CD8-positive, alpha-beta memory T cell (primary cell): ENCODE measurements at regions not wholly inside any gene's neighbourhood (a gene's known extent, or its start where the extent isn't known, plus 50 kb on each side); places are given as distances from the start of the nearest gene placed in this dataset.

ENCODE experiments used
- CTCF ChIA-PET: fragments of 350-600 bp; sonication (Branson Sonifier 250); formaldehyde crosslinking; loops from one replicate; lab custom pipeline; 2021; ENCODE audit warnings: antibody characterized with exemption; lab: Charles Lee
- POLR2A ChIA-PET: fragments of 350-600 bp; sonication (Branson Sonifier 250); formaldehyde crosslinking; loops from one replicate; lab custom pipeline; 2021; ENCODE audit warnings: antibody characterized with exemption; lab: Charles Lee
- DNase-seq, 5 donors: peaks; one replicate each; pipeline versions ENCODE4 v3.0.0 to v3.0.0-alpha.2; 2020 to 2022; ENCODE audit warnings: mixed read lengths in 1 of 5
- H3K27ac ChIP-seq: one replicate; pipeline ENCODE4 v1.7.0; 2013; ENCODE audit warnings: low read depth, mild to moderate bottlenecking, low read length, moderate library complexity
- H3K27me3 ChIP-seq: 2 replicates; pipeline ENCODE4 v1.7.0; 2013; ENCODE audit warnings: low read length, mild to moderate bottlenecking; ENCODE audit not compliant: insufficient read depth, poor library complexity, severe bottlenecking
- H3K36me3 ChIP-seq: 2 replicates; pipeline ENCODE4 v1.7.0; 2013; ENCODE audit warnings: mild to moderate bottlenecking, low read length, moderate library complexity; ENCODE audit not compliant: insufficient read depth
- H3K4me1 ChIP-seq: 2 replicates; pipeline ENCODE4 v1.7.0; 2013; ENCODE audit warnings: mild to moderate bottlenecking, low read length, moderate library complexity; ENCODE audit not compliant: insufficient read depth
- H3K4me3 ChIP-seq: 2 replicates; pipeline ENCODE4 v1.7.0; 2013; ENCODE audit warnings: mild to moderate bottlenecking, low read length
- H3K9me3 ChIP-seq: 2 replicates; pipeline ENCODE4 v1.7.0; 2013; ENCODE audit warnings: mild to moderate bottlenecking, low read length
- H3K27ac Mint-ChIP-seq, 8 donors: one replicate each; pipeline ENCODE4 v1.8.0; 2020 to 2021; ENCODE audit warnings: mixed read lengths in 8 of 8, mild to moderate bottlenecking in 6 of 8, inconsistent platforms in 3 of 8, moderate library complexity in 3 of 8
- H3K27me3 Mint-ChIP-seq, 2 donors: one replicate each; pipeline ENCODE4 v1.8.0; 2020 to 2021; ENCODE audit warnings: mixed read lengths in 2 of 2, mild to moderate bottlenecking in 1 of 2, moderate library complexity in 1 of 2
- H3K36me3 Mint-ChIP-seq, 3 donors: one replicate each; pipeline ENCODE4 v1.8.0; 2020 to 2021; ENCODE audit warnings: mixed read lengths in 3 of 3, inconsistent platforms in 1 of 3, mild to moderate bottlenecking in 1 of 3
- H3K4me1 Mint-ChIP-seq, 3 donors: one replicate each; pipeline ENCODE4 v1.8.0; 2020 to 2021; ENCODE audit warnings: mixed read lengths in 3 of 3, inconsistent platforms in 1 of 3, mild to moderate bottlenecking in 1 of 3
- H3K4me3 Mint-ChIP-seq, 7 donors: one replicate each; pipeline ENCODE4 v1.8.0; 2020 to 2021; ENCODE audit warnings: mixed read lengths in 7 of 7, mild to moderate bottlenecking in 6 of 7, moderate library complexity in 4 of 7, inconsistent platforms in 2 of 7
- H3K9me3 Mint-ChIP-seq, 5 donors: one replicate each; pipeline ENCODE4 v1.8.0; 2020 to 2022; ENCODE audit warnings: mixed read lengths in 5 of 5, mild to moderate bottlenecking in 3 of 5, moderate library complexity in 2 of 5, inconsistent platforms in 1 of 5

DNA sequence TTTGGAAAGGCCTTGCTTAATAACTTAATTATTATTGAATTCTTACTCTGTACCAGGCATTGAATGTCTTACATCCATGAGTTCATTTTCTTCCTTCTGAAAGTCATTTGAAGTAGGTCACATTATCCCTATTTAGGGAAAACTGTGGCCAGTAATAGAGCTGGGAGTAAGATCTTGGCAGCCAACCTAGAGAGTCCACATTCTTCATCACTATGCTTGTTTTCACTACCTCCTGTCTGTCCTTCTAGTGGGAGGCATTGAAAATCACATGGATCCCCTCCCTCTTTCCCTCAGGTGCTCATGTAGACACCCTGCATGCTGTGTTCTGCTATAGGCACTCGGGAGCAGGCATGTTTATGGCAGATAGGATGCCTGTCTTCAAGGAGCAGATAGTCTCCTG lies 154.9 kb downstream of the EBLN2 start:
- Histone ChIP-seq H3K27ac (no peak overlapping the region), H3K27me3 (no peaks in the 10 kb centered on the region), H3K4me1 (no peaks in the 10 kb centered on the region), H3K36me3 (no peaks in the 10 kb centered on the region), H3K9me3 (no peaks in the 10 kb centered on the region), H3K4me3 (no peak overlapping the region)
- ChIA-PET POLR2A (no interaction called here), CTCF (no interaction called here)
- peaks cover 0 to 5% (median 0%) of the 10 kb centered on the region in 5 donors for H3K9me3 Mint-ChIP-seq
- DNase-seq, result no peak
- H3K27ac Mint-ChIP-seq, result no peak overlapping the region
- H3K4me3 Mint-ChIP-seq, result no peak overlapping the region
- H3K27me3 Mint-ChIP-seq, result peaks cover under 1 to 3% of the 10 kb centered on the region in 2 donors
- no peaks in the 10 kb centered on the region for H3K4me1 Mint-ChIP-seq
- no peaks in the 10 kb centered on the region for H3K36me3 Mint-ChIP-seq

GRCh38 chr3:73222126-73222525 lies 160.7 kb downstream of the EBLN2 start:
- no peaks in the 10 kb centered on the region for H3K36me3 ChIP-seq
- DNase-seq, result no peak
- ChIA-PET CTCF (no interaction called here), POLR2A (no interaction called here)
- H3K4me1 ChIP-seq, result no peaks in the 10 kb centered on the region
- no peak overlapping the region for H3K4me3 Mint-ChIP-seq
- H3K27me3 Mint-ChIP-seq, result peaks cover 1 to 4% of the 10 kb centered on the region in 2 donors
- no peak overlapping the region for H3K27ac Mint-ChIP-seq
- H3K4me3 ChIP-seq, result no peak overlapping the region
- no peaks in the 10 kb centered on the region for H3K36me3 Mint-ChIP-seq
- H3K9me3 ChIP-seq, result no peaks in the 10 kb centered on the region
- peaks cover 0 to 5% (median 0%) of the 10 kb centered on the region in 5 donors for H3K9me3 Mint-ChIP-seq
- no peaks in the 10 kb centered on the region for H3K4me1 Mint-ChIP-seq
- no peaks in the 10 kb centered on the region for H3K27me3 ChIP-seq
- no peak overlapping the region for H3K27ac ChIP-seq

- Histone ChIP-seq H3K27me3 (no peaks in the 10 kb centered on the region), H3K36me3 (no peaks in the 10 kb centered on the region), H3K9me3 (no peaks in the 10 kb centered on the region), H3K4me3 (no peak overlapping the region), H3K4me1 (no peaks in the 10 kb centered on the region), H3K27ac (no peak overlapping the region)
- H3K27ac Mint-ChIP-seq, result peak overlapping the region in 1 of 8 donors; percentile 38
- DNase-seq, result no peak
- POLR2A ChIA-PET, result no interaction called here
- peaks cover 1 to 4% of the 10 kb centered on the region in 2 donors for H3K27me3 Mint-ChIP-seq
- H3K4me1 Mint-ChIP-seq, result no peaks in the 10 kb centered on the region
- no peaks in the 10 kb centered on the region for H3K36me3 Mint-ChIP-seq
- no peak overlapping the region for H3K4me3 Mint-ChIP-seq
- CTCF ChIA-PET, result no interaction called here
- peaks cover 0 to under 1% (median 0%) of the 10 kb centered on the region in 5 donors for H3K9me3 Mint-ChIP-seq
These were observed 163.8 kb downstream of the EBLN2 start for GRCh38 chr3:73225146-73225855.

- Histone ChIP-seq H3K27me3 (no peaks in the 10 kb centered on the region), H3K4me3 (no peak overlapping the region), H3K27ac (no peak overlapping the region), H3K36me3 (no peaks in the 10 kb centered on the region), H3K4me1 (no peaks in the 10 kb centered on the region), H3K9me3 (no peaks in the 10 kb centered on the region)
- ChIA-PET POLR2A (no interaction called here), CTCF (no interaction called here)
- DNase-seq, result no peak
- peaks cover 1 to 4% of the 10 kb centered on the region in 2 donors for H3K27me3 Mint-ChIP-seq
- no peaks in the 10 kb centered on the region for H3K36me3 Mint-ChIP-seq
- no peak overlapping the region for H3K27ac Mint-ChIP-seq
- no peak overlapping the region for H3K4me3 Mint-ChIP-seq
- H3K4me1 Mint-ChIP-seq, result no peaks in the 10 kb centered on the region
- H3K9me3 Mint-ChIP-seq, result no peaks in the 10 kb centered on the region
These were observed 164.5 kb downstream of the EBLN2 start for GRCh38 chr3:73225991-73226390.

- POLR2A ChIA-PET, result no interaction called here
These were observed 166.5 kb downstream of the EBLN2 start for GRCh38 chr3:73228000-73228399.

GRCh38 chr3:73228437-73228836 lies 167.0 kb downstream of the EBLN2 start:
- no peaks in the 10 kb centered on the region for H3K9me3 ChIP-seq
- no peak overlapping the region for H3K27ac ChIP-seq
- Mint-ChIP-seq H3K4me3 (no peak overlapping the region), H3K4me1 (no peaks in the 10 kb centered on the region), H3K36me3 (no peaks in the 10 kb centered on the region), H3K27me3 (no peaks in the 10 kb centered on the region), H3K27ac (no peak overlapping the region), H3K9me3 (no peaks in the 10 kb centered on the region)
- H3K36me3 ChIP-seq, result no peaks in the 10 kb centered on the region
- no peaks in the 10 kb centered on the region for H3K27me3 ChIP-seq
- no peak for DNase-seq
- no peak overlapping the region for H3K4me3 ChIP-seq
- no peaks in the 10 kb centered on the region for H3K4me1 ChIP-seq
- POLR2A ChIA-PET, result no interaction called here
- CTCF ChIA-PET, result no interaction called here

More at GRCh38 chr3:73228000-73228399, 166.5 kb downstream of the EBLN2 start:
- Mint-ChIP-seq H3K4me3 (no peak overlapping the region), H3K27ac (no peak overlapping the region), H3K27me3 (peaks cover 0 to 1% of the 10 kb centered on the region in 2 donors), H3K9me3 (no peaks in the 10 kb centered on the region), H3K36me3 (no peaks in the 10 kb centered on the region), H3K4me1 (no peaks in the 10 kb centered on the region)
- H3K36me3 ChIP-seq, result no peaks in the 10 kb centered on the region
- H3K27ac ChIP-seq, result no peak overlapping the region
- H3K9me3 ChIP-seq, result no peaks in the 10 kb centered on the region
- no peak for DNase-seq
- H3K4me3 ChIP-seq, result no peak overlapping the region
- no peaks in the 10 kb centered on the region for H3K27me3 ChIP-seq
- CTCF ChIA-PET, result no interaction called here
- H3K4me1 ChIP-seq, result no peaks in the 10 kb centered on the region

DNA sequence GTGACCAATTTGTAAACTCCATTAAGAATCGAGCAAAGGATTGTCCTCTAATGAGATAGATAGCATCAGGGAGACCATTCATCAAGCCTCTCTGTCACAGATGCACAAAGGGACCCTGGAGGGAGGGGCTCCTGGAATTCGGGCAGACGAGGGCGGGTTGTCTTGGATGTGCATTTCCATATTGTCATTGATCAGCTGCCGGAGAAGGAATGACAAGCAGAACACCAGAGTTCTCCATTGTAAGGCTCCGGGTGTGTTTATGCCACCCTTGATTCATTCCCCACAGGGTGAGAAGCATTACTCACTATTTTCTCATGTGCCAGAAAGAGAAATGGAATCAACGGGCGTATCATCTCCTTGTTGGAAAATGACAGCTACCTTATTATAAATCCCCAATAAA lies 167.5 kb downstream of the EBLN2 start:
- Histone ChIP-seq H3K27ac (no peak overlapping the region), H3K27me3 (no peaks in the 10 kb centered on the region), H3K9me3 (no peaks in the 10 kb centered on the region), H3K4me3 (no peak overlapping the region), H3K36me3 (no peaks in the 10 kb centered on the region), H3K4me1 (no peaks in the 10 kb centered on the region)
- ChIA-PET POLR2A (no interaction called here), CTCF (no interaction called here)
- Mint-ChIP-seq H3K4me3 (no peak overlapping the region), H3K27ac (no peak overlapping the region), H3K36me3 (no peaks in the 10 kb centered on the region), H3K9me3 (no peaks in the 10 kb centered on the region), H3K4me1 (no peaks in the 10 kb centered on the region), H3K27me3 (no peaks in the 10 kb centered on the region)
- DNase-seq, result no peak

DNA sequence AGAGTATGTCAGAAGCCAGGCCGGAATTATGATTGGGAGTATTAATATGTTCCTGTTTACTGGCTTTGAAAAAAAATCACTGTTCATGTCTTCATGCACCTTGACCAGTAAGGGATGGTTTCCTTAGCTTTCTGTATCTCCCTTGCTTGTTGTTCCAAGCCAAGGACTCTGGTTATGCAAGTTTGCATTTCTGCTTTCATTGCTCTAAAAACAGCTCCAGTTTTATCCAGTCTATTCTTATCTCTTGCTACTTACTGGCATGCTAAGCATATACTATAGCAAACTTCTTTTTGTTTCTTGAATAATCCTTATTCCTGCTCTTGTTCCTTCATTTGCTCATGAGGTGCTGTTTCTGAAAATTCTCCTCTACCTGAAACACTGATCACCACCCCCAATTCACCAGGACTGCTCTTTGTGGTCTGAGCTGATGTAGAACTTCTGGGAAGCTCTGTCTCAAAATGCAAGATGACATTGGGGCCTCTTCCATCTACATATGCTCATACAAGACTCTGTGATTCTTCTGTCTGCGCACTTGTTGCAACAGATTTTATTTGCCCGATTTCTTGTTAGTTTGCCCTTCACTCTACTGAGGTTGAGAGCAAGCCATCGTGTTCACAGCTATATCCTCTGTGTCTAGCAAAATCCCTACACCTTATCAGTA lies 173.0 kb downstream of the EBLN2 start:
- Mint-ChIP-seq H3K9me3 (peaks cover 0 to 2% (median 0%) of the 10 kb centered on the region in 5 donors), H3K36me3 (no peaks in the 10 kb centered on the region), H3K27me3 (peaks cover 0 to 3% of the 10 kb centered on the region in 2 donors), H3K27ac (no peak overlapping the region), H3K4me1 (no peaks in the 10 kb centered on the region), H3K4me3 (no peak overlapping the region)
- no peaks in the 10 kb centered on the region for H3K27me3 ChIP-seq
- POLR2A ChIA-PET, result no interaction called here
- DNase-seq, result no peak
- H3K36me3 ChIP-seq, result no peaks in the 10 kb centered on the region
- no peaks in the 10 kb centered on the region for H3K9me3 ChIP-seq
- no peaks in the 10 kb centered on the region for H3K4me1 ChIP-seq
- no peak overlapping the region for H3K27ac ChIP-seq
- CTCF ChIA-PET, result no interaction called here
- H3K4me3 ChIP-seq, result no peak overlapping the region
